ENCODE measurements at regions not wholly inside any gene's neighbourhood (a gene's known extent, or its start where the extent isn't known, plus 50 kb on each side); places are given as distances from the start of the nearest gene placed in this dataset.

DNA sequence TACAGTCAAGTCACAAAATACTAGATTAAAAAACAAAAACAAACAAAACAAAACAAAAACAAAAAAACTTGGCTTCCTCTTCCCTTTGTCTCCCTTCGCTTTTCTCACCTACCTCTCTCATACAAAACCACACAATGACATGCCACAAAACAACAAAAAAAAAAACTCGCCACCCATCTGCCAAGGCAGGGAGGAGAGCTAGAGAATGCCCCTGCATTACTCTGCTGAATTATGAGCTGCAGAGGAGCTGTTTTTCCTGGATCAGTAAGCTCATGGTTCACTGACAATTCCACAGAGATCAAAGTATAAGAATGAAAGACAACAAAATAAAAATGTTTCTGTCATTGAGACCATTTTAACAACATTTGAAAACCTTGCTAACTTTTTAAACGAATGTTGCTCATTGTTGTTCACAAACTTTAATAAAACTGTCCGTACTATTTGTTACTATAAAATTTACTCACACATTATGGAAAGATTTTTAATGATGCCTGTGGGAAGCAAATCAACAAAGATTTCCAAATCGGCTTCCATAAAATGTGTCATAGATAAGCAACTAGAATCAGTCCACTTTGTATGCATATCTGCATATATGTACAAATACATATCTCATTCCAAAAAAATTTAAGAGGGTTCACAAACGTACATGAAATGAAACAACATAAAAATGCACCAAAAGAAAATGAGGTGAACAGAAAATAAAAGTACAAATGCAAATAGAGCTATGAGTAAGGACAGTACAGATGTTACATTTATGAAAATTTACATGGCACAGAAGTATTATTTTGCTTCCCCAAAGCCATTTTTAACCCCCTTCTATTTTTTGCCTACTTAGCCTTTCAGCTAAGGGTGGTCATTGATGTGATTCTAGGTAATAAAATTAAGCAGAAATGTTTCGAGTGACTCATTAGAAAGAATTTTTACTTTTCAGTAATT, 252.4 kb upstream of the FAT4 start:
- no peak for DNase-seq

DNA sequence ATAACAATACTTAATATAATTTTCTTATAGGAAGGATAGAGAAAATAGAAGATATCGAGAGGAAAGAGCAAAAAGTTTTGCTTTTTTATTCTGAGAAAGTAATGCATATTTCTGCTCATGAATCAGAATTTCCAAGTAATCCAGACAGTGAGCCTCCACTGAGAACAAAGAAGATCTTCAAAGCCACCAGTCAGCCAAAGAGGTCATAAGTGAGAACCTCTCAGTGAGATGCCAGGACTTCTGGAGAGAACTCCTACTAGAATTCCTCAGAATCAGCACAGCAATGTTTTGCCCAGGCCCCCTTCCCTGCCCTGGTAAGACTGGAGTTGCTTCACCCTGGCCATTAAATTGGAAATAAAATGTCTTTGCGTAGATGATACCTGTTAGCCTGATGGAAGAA, 254.4 kb upstream of the FAT4 start:
- DNase-seq = no peak

DNA sequence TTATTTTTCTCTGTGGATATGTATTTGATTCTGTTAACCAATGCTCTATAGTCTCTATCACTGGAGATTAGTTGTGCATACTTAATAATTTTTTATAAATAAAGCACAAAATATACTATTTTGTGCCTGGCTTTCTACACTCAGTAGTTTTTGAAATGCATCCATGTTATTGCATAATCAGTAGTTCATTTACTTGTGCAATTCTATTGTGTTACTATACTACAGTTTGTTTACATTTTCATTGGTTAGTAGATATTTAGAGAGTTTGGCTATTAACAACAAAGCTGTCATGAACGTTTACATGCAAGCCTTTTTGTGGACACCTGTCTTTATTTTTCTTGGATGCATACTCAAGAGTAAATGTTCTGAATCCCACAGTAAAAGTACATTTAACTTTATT, 265.0 kb upstream of the FAT4 start:
- DNase-seq = no peak

GRCh38 chr4:125045311-125045710, 269.4 kb upstream of the FAT4 start:
- DNase-seq = no peak

GRCh38 chr4:125044886-125045285, 269.9 kb upstream of the FAT4 start:
- no peak for DNase-seq

DNA sequence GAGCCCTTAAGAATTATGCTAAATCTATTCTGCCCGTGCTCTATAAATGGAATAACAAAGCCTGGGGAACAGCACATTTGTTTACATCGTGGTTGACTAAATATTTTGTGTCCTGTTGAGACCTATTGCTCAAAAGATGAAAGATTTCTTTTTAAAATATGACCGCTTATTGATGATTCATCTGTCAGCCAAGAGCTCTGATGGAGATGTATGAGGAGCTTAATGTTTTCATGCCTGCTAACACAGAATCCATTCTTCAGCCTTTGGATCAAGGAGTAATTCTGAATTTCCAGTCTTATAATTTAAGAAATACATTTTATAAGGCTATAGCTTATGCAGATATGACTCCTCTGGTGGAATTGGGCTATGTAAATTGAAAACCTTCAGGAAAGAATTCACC, 271.3 kb upstream of the FAT4 start:
- no peak for DNase-seq

DNA sequence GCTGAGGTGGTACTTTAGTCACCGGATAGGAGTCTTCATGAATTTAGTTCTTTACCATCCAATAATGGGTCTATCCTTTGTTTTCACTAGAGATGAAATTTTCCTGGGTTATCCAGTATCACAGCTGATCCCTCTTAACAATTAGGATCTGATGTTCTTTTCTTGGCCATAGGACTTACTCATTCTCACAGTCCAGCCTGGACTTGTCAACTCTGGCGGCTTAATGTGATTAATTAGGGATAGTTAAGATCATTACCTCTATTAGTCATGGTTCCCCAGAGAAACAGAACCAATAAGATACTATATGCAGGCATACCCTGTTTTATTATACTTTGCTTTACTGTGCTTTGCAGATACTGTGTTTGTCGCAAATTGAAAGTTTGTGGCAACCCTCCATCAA, 272.7 kb upstream of the FAT4 start:
- no peak for DNase-seq

DNA sequence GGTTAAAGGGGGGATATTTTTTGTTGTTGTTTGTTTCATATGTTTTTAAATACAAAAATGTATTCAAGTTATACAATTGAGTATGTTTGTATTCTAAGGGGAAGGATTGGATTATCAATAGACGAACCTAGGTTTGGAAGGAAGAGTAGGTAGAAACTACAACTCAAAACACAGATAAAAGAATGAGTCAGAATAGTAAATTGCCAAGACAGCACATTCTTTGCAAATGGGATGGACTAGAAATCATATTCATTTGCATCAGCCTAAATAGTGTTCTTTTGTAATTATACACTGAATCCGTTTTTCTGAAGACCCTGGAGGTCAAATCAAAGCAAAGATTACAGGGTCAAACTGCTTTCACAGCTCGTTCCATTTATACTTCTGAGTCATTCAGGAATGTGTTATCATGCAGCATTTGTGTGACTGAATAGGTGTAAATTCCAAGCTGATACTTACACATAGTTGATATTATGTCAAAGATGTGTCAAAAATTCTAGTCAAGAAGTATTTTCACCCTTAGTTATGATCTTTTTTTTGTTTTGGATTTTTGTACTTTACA, 273.3 kb upstream of the FAT4 start:
- no peak for DNase-seq

- DNase-seq = no peak
Measured at GRCh38 chr4:125039550-125039949, 275.2 kb upstream of the FAT4 start.

GRCh38 chr4:125022855-125023501, 291.8 kb upstream of the FAT4 start:
- no peak for DNase-seq

GRCh38 chr4:125021189-125021588, 293.6 kb upstream of the FAT4 start:
- no peak for DNase-seq

GRCh38 chr4:125020089-125021034, 294.4 kb upstream of the FAT4 start:
- no peak for DNase-seq

- no peak for DNase-seq
Measured at GRCh38 chr4:125016892-125017299, 297.9 kb upstream of the FAT4 start.

GRCh38 chr4:125013891-125014290, 300.9 kb upstream of the FAT4 start:
- no peak for DNase-seq

- DNase-seq = no peak
Measured at GRCh38 chr4:125011646-125012045, 299.1 kb upstream of the ANKRD50 start.

DNA sequence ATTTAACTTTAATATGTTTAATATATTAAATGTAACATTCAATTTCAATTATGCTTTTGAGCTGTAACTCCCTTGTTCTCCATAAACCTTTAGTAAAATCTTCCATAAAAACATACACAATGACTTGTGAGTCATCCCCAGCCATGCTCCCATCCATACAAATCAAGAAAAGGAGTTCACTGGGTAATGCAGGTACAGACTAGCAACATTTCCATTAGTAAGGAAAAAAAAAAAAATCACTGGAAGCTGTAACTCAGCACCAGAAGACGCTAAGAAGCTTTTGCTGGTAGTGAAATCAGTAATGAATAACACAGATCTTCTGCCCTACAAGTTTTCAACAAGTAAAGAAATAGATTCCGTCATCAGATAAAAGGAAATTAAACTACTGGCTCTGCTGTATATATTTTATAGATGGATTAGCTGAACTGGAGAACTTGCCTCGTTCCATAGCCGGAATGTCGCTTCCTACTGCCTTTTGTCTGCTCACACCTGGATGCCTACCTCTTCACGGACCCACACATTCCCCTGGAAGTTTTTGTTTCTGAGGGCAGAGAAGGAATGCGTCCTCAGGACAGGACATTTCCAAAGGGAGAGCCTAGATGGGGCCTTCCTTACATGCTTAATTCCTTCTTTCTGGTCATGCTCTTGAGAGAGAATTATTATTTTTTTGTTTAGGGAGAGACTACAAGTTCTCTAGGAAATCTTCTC, 298.4 kb upstream of the ANKRD50 start:
- no peak for DNase-seq

DNA sequence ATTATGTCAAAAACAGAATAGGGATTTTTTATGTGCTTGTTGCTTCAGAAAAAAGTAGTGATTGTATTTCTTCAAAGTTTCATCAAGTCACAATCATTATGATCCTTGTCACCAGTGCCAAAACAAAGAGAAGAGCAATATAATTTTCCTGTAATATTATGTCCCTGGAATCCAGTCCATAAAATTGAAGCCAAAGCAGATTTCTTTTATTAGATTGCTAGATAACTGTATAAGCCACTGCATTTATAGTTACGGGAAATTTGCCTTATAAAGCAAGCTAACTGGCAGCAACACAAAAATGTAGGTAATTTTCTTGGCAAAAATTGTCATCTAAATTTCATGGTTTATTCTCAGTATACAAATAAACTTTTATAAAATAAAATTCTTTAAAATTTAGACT, 296.1 kb upstream of the ANKRD50 start:
- no peak for DNase-seq

GRCh38 chr4:125004676-125005075, 292.1 kb upstream of the ANKRD50 start:
- no peak for DNase-seq

DNA sequence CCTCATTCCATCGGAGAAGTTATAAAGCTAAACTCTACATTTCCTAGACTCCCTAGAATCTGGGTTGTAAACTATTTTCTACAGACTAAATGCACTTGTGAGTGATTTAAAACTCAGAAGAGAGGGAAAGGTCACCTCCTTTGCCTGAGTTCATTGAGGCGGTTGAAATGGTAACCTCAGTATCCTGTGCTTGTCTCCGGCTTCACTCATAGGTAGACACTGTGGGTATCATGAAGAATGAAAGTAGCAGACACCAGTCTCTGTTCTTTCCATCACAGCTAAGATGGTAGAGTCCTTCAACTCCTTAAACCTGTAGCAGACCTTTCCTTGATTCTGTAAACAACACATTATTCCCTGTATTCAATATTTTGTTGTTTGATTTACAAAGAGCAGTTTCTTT, 291.3 kb upstream of the ANKRD50 start:
- DNase-seq = no peak

- no peak for DNase-seq
Measured at GRCh38 chr4:124997991-124998390, 285.5 kb upstream of the ANKRD50 start.

DNA sequence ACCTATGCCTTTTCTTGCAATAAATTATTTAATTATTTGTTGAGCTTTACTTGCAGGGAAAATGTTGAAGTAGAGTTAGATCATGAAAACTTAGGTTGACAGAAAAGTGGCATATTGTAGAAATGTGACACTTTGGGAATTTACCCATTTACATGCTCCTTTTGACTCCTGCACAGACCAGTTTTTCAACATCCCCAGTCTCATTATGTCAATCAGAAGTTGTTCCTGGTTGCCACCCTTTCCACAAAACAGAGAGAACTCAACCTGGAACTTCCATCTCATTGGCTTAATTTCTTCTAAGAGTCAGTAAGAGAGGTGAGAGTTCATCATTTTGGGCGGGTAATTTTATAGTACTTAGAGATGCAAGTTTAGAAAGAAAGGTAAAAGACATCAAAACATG, 284.6 kb upstream of the ANKRD50 start:
- DNase-seq = no peak
